Stimulated activated CD4-positive, alpha-beta T cell treated with anti-CD3 and anti-CD28 coated beads, Interleukin-12 subunit alpha, Interleukin-12 subunit beta, amount 100 ng/mL, for 4 hours (primary cell): ENCODE measurements at regions not wholly inside any gene's neighbourhood (a gene's known extent, or its start where the extent isn't known, plus 50 kb on each side); places are given as distances from the start of the nearest gene placed in this dataset.

ENCODE experiments used
- DNase-seq: peaks from one replicate; pipeline ENCODE4 v3.0.0-alpha.2; 2020

- no peak for DNase-seq
These were observed 1080.7 kb downstream of the GRIK2 start for GRCh38 chr6:102474041-102474807.

GRCh38 chr6:102458990-102459389 lies 1065.5 kb downstream of the GRIK2 start:
- DNase-seq: no peak

GRCh38 chr6:102438171-102438570 lies 1044.7 kb downstream of the GRIK2 start:
- DNase-seq: no peak

GRCh38 chr6:102417368-102417998 lies 1024.0 kb downstream of the GRIK2 start:
- DNase-seq: no peak

GRCh38 chr6:102415891-102416290 lies 1022.4 kb downstream of the GRIK2 start:
- DNase-seq: no peak

GRCh38 chr6:102411796-102412195 lies 1018.3 kb downstream of the GRIK2 start:
- no peak for DNase-seq

GRCh38 chr6:102407886-102408741 lies 1014.6 kb downstream of the GRIK2 start:
- DNase-seq: no peak

GRCh38 chr6:102405860-102406259 lies 1012.4 kb downstream of the GRIK2 start:
- no peak for DNase-seq

GRCh38 chr6:102402635-102403329 lies 1009.3 kb downstream of the GRIK2 start:
- DNase-seq: no peak

GRCh38 chr6:102398788-102399390 lies 1005.4 kb downstream of the GRIK2 start:
- DNase-seq: no peak

GRCh38 chr6:102390541-102390940 lies 997.0 kb downstream of the GRIK2 start:
- no peak for DNase-seq

- DNase-seq: no peak
These were observed 996.5 kb downstream of the GRIK2 start for GRCh38 chr6:102389994-102390393.

- no peak for DNase-seq
These were observed 994.0 kb downstream of the GRIK2 start for GRCh38 chr6:102387326-102388033.

- DNase-seq: no peak
These were observed 987.7 kb downstream of the GRIK2 start for GRCh38 chr6:102381203-102381602.

- no peak for DNase-seq
These were observed 962.7 kb downstream of the GRIK2 start for GRCh38 chr6:102356170-102356569.

GRCh38 chr6:102355578-102355977 lies 962.1 kb downstream of the GRIK2 start:
- no peak for DNase-seq

GRCh38 chr6:102352552-102352951 lies 959.0 kb downstream of the GRIK2 start:
- DNase-seq: no peak

- no peak for DNase-seq
These were observed 951.3 kb downstream of the GRIK2 start for GRCh38 chr6:102344769-102345168.

GRCh38 chr6:102340311-102340710 lies 946.8 kb downstream of the GRIK2 start:
- no peak for DNase-seq

- no peak for DNase-seq
These were observed 940.2 kb downstream of the GRIK2 start for GRCh38 chr6:102333736-102334135.

- DNase-seq: no peak
These were observed 934.3 kb downstream of the GRIK2 start for GRCh38 chr6:102327697-102328225.

- DNase-seq: no peak
These were observed 920.2 kb downstream of the GRIK2 start for GRCh38 chr6:102313699-102314098.
